Effector memory CD4-positive, alpha-beta T cell (primary cell): ENCODE measurements at regions not wholly inside any gene's neighbourhood (a gene's known extent, or its start where the extent isn't known, plus 50 kb on each side); places are given as distances from the start of the nearest gene placed in this dataset.
"Not testable (repeated sequence)": the region's sequence is repeated elsewhere in the genome, so short reads cannot be mapped to it uniquely, and the experiment has no call there.

Experiments
- DNase-seq, 3 donors: peaks; one replicate each; pipeline ENCODE4 v3.0.0-alpha.2; 2020
- H3K27ac ChIP-seq: 2 replicates; pipeline ENCODE4 v1.7.0; 2013; ENCODE audit warnings: mild to moderate bottlenecking, low read length, moderate library complexity; ENCODE audit not compliant: insufficient read depth, poor library complexity, severe bottlenecking
- H3K27me3 ChIP-seq: replicated peaks from 2 replicates; pipeline ENCODE4 v1.7.0; 2013; ENCODE audit warnings: mild to moderate bottlenecking, low read length; ENCODE audit not compliant: insufficient read depth, control insufficient read depth, poor library complexity, severe bottlenecking
- H3K36me3 ChIP-seq: 2 replicates; pipeline ENCODE4 v1.7.0; 2013; ENCODE audit warnings: mild to moderate bottlenecking, low read length, moderate library complexity; ENCODE audit not compliant: control insufficient read depth, insufficient read depth
- H3K4me1 ChIP-seq: 2 replicates; pipeline ENCODE4 v1.7.0; 2013; ENCODE audit warnings: low read length, mild to moderate bottlenecking; ENCODE audit not compliant: control insufficient read depth, insufficient read depth, poor library complexity, severe bottlenecking
- H3K4me3 ChIP-seq: 2 replicates; pipeline ENCODE4 v1.7.0; 2013; ENCODE audit warnings: low read length, low read depth, mild to moderate bottlenecking; ENCODE audit not compliant: insufficient read depth, poor library complexity, severe bottlenecking
- H3K9me3 ChIP-seq: 2 replicates; pipeline ENCODE4 v1.7.0; 2013; ENCODE audit warnings: mild to moderate bottlenecking, low read length, moderate library complexity; ENCODE audit not compliant: control insufficient read depth

- no peaks in the 10 kb centered on the region for H3K4me1 ChIP-seq
- no peaks in the 10 kb centered on the region for H3K9me3 ChIP-seq
- no peak overlapping the region for H3K4me3 ChIP-seq
- no peak for DNase-seq
- no peak overlapping the region for H3K27ac ChIP-seq
- no peaks in the 10 kb centered on the region for H3K36me3 ChIP-seq
- H3K27me3 ChIP-seq, result no peaks in the 10 kb centered on the region
Observed at GRCh38 chr14:34275078-34275477, 187.0 kb downstream of the SPTSSA start.

GRCh38 chr14:34273716-34274115 lies 188.3 kb downstream of the SPTSSA start:
- H3K36me3 ChIP-seq, DNase-seq, H3K27me3 ChIP-seq, H3K4me1 ChIP-seq, H3K27ac ChIP-seq, H3K9me3 ChIP-seq, H3K4me3 ChIP-seq: not testable (repeated sequence)

DNA sequence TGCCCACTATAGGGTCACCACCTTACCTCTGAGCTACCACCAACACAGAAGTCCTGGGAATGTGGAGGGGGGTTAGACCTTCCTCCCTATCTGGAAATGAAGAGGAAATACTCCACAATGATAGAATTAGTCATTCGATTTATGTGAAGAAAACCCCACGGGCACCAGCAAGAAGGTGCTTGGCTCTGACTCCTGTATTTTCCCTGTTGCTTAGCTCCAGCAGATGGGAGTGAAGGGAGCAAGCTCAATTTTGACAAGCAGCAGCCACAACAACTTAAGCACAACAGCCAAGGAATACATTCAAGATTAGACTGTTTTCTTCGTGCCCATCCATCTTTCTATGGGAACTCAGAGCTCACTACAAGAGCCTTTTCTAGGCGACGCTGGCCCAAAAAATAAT lies 191.7 kb downstream of the SPTSSA start:
- no peak overlapping the region for H3K27ac ChIP-seq
- no peaks in the 10 kb centered on the region for H3K27me3 ChIP-seq
- no peaks in the 10 kb centered on the region for H3K4me1 ChIP-seq
- no peak overlapping the region for H3K4me3 ChIP-seq
- no peak for DNase-seq
- H3K36me3 ChIP-seq, result no peaks in the 10 kb centered on the region
- H3K9me3 ChIP-seq, result no peaks in the 10 kb centered on the region

GRCh38 chr14:34266344-34266743 lies 195.7 kb downstream of the SPTSSA start:
- Histone ChIP-seq H3K27ac (no peak overlapping the region), H3K36me3 (no peaks in the 10 kb centered on the region), H3K27me3 (no peaks in the 10 kb centered on the region), H3K9me3 (no peaks in the 10 kb centered on the region), H3K4me3 (no peak overlapping the region), H3K4me1 (no peaks in the 10 kb centered on the region)
- DNase-seq, result no peak

- Histone ChIP-seq H3K9me3 (no peaks in the 10 kb centered on the region), H3K4me1 (no peaks in the 10 kb centered on the region), H3K27ac (no peak overlapping the region), H3K4me3 (no peak overlapping the region), H3K27me3 (no peaks in the 10 kb centered on the region), H3K36me3 (no peaks in the 10 kb centered on the region)
- DNase-seq, result no peak
Observed at GRCh38 chr14:34262127-34262910, 199.7 kb downstream of the SPTSSA start.

DNA sequence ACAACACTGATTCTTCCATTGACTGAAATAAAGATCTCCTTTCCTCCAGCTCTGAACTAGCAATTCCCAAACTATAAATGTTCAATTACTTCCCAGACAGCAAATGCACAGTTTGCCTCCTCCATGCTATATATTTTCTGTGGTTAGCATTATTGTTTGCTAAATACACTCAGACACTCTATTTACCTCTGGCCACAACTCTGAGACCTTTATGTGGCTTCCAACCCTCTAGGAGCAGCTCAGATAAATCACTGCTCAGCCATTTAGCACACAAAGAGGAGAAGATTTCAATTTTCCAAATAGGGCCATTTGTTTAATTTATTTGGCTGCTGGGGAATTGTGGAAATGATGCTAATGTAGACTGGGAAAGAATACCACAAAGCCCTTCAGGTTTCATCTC lies 202.0 kb downstream of the SPTSSA start:
- H3K36me3 ChIP-seq, result no peaks in the 10 kb centered on the region
- H3K27me3 ChIP-seq, result no peaks in the 10 kb centered on the region
- no peak for DNase-seq
- H3K4me1 ChIP-seq, result no peaks in the 10 kb centered on the region
- H3K9me3 ChIP-seq, result no peaks in the 10 kb centered on the region
- no peak overlapping the region for H3K27ac ChIP-seq
- H3K4me3 ChIP-seq, result no peak overlapping the region

DNA sequence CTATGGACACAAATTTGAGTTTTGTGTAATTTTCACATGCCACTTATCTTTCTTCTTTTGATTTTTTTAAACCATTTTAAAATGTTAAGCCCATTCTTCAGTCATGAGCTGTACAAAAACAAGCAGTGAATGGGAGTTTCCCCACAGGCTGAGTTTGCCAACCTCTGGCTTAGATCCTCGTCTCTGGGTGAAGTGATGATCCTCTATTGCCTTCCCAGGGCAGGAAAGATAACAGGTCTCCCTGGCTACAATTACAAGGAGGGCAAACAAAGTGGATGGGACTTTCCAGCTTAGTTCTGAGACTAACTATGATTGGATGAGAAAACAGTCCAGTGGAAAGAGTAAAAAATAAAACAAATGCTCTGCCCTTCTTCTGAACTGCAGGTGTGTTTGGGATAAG lies 203.7 kb downstream of the SPTSSA start:
- H3K4me1 ChIP-seq, result no peaks in the 10 kb centered on the region
- no peak for DNase-seq
- no peak overlapping the region for H3K27ac ChIP-seq
- no peak overlapping the region for H3K4me3 ChIP-seq
- no peaks in the 10 kb centered on the region for H3K9me3 ChIP-seq
- no peaks in the 10 kb centered on the region for H3K27me3 ChIP-seq
- no peaks in the 10 kb centered on the region for H3K36me3 ChIP-seq

DNA sequence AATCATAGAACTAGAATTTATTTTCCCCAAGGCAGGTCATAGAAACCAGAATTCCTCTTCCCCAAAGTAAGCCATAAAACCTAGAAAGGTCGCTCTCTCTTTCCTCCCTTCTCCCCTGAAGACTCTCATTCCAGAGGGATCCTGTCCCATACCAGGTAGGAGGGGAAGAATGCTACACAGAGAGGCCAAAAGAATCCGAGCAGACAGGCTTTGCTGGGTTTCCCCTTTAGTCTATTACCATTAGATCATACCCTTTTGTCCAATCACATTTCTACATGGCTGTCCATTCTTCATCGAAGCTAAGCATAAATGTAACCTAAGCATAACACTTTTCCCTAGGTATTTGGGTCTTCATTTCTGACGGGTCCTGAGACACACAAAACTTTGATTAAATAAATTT lies 204.5 kb downstream of the SPTSSA start:
- no peaks in the 10 kb centered on the region for H3K4me1 ChIP-seq
- H3K27me3 ChIP-seq, result no peaks in the 10 kb centered on the region
- no peak for DNase-seq
- H3K9me3 ChIP-seq, result no peaks in the 10 kb centered on the region
- no peaks in the 10 kb centered on the region for H3K36me3 ChIP-seq
- no peak overlapping the region for H3K27ac ChIP-seq
- no peak overlapping the region for H3K4me3 ChIP-seq

DNA sequence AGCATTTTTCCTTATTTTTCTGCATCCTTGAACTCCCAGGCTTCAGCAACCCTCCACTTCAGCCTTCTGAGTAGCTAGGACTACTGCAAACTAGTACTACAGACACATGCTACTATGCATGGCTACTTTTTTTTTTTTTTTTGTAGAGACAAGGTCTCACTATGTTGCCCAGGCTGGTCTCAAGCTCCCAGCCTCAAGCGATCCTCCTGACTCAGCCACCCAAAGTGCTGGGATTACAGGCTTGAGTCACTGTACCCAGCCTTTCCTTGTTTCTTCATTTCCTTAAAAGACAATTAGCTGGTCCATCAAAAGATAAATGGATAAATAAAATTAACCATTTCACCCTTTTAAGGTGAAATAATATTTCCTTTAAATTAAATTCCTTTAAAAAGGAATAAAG lies 205.8 kb downstream of the SPTSSA start:
- Histone ChIP-seq H3K9me3 (no peaks in the 10 kb centered on the region), H3K36me3 (no peaks in the 10 kb centered on the region), H3K27me3 (no peaks in the 10 kb centered on the region), H3K27ac (no peak overlapping the region), H3K4me3 (no peak overlapping the region), H3K4me1 (no peaks in the 10 kb centered on the region)
- no peak for DNase-seq

- Histone ChIP-seq H3K9me3 (no peaks in the 10 kb centered on the region), H3K36me3 (no peaks in the 10 kb centered on the region), H3K4me1 (no peaks in the 10 kb centered on the region), H3K27ac (no peak overlapping the region), H3K27me3 (no peaks in the 10 kb centered on the region), H3K4me3 (no peak overlapping the region)
- no peak for DNase-seq
Observed at GRCh38 chr14:34254571-34254970, 207.5 kb downstream of the SPTSSA start.
